HG03342 (cell line): ENCODE measurements at regions not wholly inside any gene's neighbourhood (a gene's known extent, or its start where the extent isn't known, plus 50 kb on each side); places are given as distances from the start of the nearest gene placed in this dataset.
A peak's percentile ranks its signal among the peaks of the same experiment; 100 is the strongest.
"Not testable (repeated sequence)": the region's sequence is repeated elsewhere in the genome, so short reads cannot be mapped to it uniquely, and the experiment has no call there.

ENCODE experiments used
- ATAC-seq: cut with Tn5 transposase; IDR thresholded peaks from one replicate; pipeline ENCODE4 v1.9.1; 2021; ENCODE audit warnings: mild to moderate bottlenecking, moderate library complexity; ENCODE audit not compliant: unreplicated experiment

DNA sequence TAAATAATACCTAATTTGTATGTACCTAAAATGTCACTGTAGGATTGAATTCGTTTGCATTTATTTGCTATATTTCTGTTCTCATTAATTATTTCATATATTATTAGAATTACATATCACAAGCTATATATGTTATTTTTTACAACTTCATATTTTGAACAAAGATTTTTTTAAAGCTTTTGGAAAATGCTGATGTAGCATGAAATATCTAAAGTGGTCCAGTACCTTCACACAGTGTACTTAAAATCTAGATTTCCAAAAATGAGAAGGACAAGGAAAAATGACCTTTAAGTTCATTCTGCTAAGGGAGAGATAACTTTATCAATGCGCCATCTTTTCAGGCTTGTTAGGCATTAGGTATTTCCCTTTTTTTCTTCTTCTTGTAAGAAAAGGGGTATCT lies 71.8 kb downstream of the LARP7 start:
- no peak for ATAC-seq

DNA sequence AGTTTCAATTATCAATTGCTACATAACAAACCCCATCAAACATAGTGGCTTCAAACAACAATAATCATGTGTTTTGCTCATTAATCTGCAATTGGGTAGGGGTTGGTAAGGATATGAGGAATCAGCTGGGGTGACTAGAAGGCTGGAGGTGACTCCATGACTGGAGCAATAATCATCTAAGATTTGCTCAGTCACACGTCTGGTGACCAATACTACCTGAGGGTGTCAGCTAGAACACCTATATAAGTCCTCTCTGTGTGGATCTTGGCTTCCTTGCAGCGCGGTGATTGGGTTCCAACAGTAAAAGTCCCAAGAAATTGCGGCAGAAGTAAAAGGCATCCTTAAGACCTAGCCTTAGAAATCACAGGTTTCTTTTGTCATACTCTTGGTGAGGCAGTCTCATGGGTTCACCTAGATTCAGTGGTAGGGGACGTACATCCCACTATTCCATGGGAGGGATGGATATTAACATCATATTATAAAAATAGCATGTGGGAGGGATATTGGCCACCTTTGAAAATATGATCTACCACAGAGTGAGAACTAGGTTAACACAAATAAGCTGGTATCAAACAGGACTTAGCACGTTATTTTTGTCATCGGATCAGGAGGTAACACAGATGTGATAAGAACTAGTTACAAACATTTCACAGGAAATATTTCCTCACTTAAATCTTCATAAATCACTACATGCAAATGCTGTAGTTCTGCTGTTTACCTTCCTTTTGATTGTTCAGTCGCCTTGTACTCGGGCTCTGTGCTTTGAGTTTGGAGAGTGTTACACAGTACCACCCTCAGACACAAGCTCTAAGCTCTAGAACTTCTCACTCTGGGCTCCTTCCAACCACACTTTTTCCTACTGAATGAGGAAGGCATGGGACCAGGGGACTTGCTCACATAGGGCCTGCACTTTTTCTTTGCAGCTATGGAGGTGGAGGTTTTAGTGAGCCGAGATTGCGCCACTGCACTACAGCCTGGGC lies 78.3 kb downstream of the LARP7 start:
- ATAC-seq = no peak

DNA sequence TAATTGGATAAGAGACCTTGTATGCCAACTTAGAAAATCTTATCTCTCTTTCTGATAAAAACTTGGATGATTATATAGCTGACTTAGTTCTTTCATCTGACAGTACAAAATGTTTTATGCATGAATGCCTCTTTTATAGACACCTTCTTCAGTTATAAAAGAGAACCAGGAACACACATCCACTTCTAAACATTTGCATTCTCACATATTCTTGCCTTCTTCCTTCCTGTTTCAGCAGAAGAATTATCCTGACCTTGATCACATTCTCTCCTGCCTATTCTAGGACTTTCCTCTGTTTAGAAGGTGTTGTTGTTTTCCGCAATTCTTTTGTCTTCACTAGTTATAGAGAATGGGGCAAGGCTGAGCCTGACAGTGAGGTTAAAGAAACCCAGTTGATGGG lies 80.9 kb downstream of the LARP7 start:
- no peak for ATAC-seq

DNA sequence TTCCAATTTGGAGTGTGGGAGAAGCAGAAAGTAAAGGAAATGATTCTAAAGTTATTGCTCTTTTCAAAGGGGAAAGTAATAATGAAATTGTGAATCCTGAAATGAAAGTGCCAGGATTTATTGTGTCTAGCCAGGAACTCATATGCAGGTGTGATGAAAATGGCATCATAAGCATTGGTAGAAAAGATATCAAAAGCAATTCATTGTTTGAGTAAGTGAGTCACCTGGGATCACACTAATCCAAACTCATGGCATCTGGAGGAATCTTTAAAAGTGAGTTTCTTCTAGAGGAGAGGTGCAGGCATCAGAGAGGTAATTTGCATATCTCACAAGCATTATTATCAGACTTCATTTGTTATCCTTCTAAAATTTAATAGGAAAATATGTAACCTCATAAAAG lies 84.7 kb downstream of the LARP7 start:
- no peak for ATAC-seq

DNA sequence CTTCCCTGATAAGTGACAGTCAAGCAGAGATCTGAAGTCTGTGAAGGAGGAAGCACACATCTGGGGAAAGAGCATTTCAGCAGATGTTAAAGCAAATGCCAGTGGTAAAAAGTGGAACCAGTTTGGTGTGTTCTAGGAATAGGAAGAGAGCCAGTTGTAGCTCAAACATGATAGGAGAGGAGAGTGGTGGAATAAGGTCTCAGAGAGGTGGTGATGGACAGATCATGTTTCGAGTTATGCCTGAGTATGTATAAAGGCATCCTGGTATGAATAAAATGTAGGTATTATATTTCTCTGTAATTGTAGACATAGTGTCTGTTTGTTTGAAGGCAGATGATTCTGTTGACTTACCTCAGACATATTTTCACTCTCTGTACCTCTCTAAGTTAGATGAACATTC lies 89.1 kb downstream of the LARP7 start:
- no peak for ATAC-seq

DNA sequence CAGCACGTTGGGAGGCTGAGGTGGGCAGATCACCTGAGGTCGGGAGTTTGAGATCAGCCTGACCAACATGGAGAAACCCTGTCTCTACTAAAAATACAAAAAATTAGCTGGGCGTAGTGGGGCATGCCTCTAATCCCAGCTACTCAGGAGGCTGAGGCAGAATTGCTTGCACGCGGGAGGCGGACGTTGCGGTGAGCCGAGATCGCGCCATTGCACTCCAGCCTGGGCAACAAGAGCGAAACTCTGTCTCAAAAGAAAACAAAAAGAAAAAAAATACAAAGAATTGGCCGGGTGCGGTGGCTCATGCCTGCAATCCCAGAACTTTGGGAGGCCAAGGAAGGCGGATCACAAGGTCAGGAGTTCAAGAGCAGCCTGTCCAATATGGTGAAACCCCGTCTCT lies 90.8 kb downstream of the LARP7 start:
- ATAC-seq = not testable (repeated sequence)

DNA sequence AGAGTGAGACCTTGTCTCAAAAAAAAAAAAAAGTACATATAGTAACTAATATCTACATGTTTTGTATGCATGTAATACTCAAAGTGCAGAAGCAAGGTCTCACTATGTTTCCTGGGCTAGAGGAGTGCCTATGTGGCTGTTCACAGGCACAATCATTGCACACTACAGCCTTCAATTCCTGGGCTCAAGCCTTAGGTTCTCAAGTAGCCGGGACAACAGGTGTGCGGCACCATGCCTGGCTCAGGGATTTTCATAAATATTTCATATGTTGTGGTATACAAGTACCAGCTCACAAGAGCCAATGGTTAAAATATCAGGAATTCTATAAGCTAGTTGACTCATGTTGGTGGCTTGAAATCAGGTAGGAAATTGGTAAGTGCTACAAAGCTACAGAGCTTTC lies 94.8 kb downstream of the LARP7 start:
- no peak for ATAC-seq

DNA sequence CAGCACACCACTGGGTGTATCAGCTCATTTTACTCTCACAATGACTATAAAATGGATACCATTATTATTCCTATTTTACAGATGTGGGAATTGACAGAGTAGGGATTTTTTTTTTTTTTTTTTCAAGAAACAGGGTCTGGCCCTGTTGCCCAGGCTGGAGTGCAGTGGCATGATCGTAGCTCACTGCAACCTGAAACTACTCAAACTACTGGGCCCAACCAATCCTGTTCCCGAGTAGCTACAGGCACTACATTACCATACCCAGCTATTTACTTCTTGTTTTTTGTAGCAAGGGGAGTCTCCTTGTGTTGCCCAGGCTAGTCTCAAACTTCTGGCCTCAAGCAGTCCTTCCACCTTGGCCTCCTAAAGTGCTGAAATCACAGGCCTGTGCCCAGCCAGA lies 95.2 kb downstream of the LARP7 start:
- no peak for ATAC-seq

DNA sequence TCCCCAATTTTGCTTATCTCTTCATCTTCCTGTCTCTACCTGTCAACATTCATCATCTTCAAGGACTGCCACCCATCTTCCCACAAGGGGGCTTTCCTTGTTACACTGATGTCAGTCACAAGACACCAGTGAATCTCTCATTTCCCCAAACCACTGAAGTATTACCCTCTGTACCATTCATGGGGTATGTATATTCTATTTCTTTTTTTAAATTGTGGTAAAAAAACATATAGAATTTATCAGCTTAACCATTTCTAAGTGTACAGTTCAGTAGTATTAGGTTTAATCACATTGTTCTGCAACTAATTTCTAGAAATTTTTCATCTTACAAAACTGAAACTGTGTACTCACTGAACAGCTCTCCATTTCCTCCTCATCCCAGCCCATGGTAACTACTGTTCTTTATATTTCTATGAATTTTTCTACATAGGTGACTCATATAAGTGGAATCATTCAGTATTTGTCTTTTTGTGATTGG lies 98.6 kb downstream of the LARP7 start:
- ATAC-seq = peak; percentile 77

DNA sequence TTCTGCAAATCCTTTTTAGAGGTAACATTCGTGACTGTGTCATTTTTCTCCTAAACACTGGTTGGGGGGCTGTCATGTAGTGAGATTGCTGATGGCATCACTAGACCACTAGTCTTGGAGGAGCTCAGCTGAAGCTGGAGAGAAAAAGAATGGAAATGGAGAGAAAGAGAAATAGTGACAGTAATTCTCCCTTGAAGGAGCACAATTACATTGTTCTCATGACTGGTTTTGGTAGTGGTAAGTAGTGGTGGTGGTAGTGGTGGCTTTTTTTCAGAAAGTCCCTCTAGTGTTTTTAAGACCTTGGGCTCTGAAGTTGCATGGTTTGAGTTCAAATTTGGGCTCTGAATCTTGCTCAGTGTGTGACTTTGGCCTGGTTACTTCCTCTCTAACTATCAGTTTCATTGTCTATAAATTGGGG lies 99.8 kb downstream of the LARP7 start:
- peak; percentile 49 for ATAC-seq

DNA sequence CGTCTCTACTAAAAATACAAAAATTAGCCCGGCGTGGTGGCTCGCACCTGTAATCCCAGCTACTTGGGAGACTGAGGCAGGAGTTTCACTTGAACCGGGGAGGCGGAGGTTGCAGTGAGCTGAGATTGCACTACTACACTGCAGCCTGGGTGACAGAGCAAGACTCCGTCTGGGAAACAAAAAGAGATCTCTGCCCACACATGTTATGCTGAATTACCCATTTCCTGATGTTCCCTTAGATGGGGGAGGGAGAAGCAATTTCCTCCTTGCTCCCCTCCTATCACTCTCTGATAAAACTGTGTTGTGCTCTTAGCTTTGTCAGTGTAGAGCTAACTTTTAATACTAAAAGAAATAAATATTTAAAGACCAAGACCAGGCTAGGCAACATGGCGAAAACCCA lies 102.5 kb downstream of the LARP7 start:
- no peak for ATAC-seq

DNA sequence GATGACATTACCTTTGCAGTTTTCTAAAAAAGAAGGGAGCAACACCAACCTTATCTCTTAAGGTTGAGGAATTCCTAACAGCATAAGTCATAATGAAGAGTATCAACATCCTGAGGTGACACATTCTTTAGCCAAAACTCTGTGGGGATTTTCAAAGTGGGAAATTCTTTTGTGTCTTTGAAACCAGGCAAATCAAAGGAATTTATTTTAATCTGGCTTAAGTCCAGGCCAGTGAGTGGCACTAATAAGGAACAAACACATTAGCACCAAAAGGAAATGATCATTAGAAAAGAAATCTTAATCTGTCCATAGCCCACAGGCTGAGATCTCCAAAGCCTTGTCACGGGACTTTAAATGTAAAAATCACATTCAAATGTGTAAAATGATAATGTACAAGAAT lies 110.1 kb downstream of the LARP7 start:
- no peak for ATAC-seq

DNA sequence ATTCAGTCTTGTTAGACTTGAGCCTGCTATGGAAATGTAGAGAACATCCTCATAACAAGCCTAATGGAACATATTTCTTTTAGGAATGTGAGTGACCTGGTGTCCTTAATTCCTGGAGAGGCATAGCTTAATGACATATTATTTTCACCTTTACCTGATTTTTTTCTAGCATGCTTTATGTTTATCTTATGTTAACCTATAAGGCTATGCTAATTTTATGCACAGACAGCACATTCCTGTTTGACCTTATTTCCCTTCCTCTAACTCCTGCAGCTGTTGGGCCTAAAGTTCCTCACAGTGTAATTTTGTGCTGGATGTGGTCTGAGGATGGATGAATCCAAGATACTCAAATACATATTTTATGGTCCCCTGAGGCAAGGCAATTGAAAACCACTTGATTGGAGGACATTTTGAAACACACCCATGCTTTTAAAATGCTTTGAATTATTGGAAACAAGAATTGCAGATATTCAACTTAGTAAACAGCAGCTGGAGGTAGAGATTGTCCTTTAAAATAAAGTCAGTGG lies 111.5 kb downstream of the LARP7 start:
- ATAC-seq = no peak

DNA sequence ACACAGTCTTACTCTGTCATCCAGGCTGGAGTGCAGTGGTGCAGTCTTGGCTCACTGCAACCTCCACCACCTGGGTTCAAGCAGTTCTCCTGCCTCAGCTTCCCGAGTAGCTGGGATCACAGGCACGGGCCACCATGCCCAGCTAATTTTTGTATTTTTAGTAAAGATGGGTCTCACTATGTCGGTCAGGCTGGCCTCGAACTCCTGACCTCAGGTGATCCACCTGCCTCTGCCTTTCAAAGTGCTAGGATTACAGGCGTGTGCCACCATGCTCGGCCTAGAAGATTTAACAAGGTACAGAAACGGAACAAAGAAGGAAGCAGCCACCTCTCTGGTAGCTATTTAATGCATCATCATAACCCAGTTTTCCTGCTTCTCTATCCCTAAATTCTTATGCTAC lies 113.8 kb downstream of the LARP7 start:
- not testable (repeated sequence) for ATAC-seq

DNA sequence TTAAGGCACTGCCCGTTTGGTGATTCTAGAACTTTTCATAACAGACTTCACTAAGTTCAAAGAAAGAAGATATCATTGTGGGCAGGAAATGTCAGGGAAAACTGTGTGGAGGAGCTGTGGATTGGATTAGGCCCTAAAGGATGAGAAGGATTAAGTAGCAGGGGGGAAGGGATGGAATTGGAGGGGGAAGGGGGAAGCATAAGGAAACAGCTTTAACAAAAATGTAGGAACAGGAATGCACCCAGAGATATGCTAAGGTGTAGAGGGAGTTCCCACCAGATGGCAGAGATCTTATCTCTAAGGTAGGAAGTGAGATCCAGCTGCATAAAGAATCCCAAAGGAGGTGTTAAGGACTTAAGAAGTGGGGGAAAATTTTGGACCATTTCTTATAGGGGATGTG lies 114.5 kb downstream of the LARP7 start:
- ATAC-seq = no peak

DNA sequence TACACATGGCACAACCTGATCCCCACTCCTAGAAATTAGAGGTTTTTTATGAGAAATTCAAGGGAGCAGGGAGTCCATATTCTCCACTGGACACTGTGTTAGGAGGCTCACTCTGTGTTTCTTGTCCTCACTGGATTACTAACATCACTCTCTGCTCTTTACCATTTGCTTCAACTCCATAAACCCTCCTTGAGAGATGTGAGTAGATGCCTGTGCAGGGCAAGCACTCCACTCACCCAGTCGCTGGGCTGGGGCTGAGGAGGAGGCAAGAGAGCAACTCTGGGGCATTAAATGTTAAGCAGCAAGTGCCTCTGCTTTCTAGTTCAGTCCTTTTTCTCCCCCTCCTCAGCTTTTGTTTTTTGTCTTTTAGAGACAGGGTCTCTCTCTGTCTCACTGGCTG lies 115.1 kb downstream of the LARP7 start:
- no peak for ATAC-seq

DNA sequence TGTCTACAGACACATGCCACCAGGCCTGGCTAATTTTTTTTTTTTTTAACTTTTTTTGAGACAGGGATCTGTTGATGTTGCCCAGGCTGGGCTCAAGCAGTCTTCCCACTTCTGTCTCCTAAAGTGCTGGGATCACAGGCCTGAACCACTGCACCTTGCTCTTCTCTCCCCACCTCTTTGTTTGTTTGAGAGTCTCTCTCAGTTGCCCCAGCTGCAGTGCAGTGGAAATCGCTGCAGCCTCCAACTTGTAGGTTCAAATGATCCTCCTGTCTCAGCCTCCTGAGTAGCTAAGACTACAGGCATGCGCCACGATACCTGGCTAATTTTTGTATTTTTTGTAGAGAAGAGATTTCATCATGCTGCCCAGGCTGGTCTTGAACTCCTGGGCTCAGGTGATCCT lies 115.6 kb downstream of the LARP7 start:
- no peak for ATAC-seq

DNA sequence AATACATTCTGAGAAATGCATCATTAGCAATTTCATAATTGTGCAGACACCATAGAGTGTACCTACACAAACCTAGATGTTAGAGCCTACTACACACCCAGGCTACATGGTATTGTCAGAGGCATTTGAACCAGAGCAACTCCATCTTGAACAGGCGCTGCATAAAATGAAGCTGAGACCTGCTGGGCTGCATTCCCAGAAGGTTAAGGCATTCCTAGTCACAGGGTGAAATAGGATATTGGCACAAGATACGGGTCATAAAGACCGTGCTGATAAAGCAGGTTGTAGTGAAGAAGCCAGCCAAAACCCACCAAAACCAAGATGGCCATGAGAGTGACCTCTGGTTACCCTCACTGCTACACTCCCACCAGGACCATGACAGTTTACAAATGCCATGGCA lies 116.4 kb downstream of the LARP7 start:
- ATAC-seq = no peak

DNA sequence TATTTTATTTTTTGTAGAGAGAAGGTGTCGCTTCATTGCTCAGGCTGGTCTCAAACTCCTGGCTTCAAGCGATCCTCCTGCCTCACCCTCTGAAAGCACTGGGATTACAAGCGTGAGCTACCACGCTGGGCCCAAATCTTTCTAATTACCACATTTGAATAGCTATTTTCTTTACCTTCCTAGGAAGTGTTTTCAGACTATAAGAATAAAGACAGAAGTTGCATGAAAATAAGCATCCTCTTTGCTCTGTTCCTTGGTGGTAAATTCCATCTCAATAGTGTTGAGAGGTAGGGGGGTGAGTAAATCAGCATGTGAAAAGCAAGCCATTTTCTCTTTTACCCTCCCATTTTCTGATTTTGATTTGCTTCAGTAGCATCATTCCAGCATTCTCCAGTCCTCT lies 122.4 kb downstream of the LARP7 start:
- ATAC-seq = no peak

DNA sequence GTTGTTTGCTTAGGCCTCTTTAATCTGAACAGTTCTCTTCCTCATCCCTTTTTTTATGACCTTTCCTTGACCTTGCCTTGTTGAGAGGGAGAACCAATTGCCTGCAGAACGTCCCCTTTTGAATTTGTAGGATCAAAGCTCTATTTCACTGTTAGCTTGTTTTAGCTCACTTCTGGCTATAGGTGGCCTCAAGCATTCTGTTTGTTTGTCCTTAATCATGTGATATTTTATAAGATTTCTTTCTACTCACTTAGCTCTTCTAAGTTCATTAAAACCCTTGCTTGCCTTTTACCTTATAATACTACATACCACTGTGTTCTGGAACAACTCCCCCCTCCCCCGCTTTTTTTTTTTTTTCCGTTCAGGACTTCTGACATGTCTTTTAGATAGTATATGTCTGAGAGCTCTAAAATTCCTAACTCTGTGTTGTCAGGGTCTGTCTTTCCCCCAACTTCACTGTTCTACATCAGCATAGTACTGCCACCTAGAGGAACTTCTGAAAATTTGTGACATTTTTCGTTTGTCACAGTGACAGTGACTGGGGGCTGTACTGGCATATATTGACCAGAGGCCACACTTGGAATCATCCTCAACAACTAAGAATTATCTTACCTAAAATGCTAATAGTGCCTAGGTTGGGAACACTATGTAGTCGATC lies 128.5 kb downstream of the LARP7 start:
- ATAC-seq = peak; percentile 72

DNA sequence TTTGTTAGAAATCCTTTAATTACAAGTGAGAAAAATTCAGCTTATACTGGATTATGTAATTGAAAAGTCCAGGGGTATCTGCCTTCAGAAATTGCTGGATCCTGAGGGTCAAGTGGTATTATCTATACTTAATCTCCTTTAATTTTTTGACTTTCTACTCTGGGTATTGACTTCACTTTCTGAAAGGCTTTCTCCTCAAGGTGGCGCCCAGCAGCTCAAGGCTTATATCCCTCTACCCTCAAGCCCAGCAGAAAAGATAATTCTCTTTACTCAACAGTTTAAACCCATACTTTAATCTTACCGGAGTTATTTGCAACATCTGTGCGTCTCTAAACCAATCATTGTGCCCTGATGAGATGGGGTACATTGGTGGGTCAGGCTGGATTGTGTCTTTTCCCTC lies 129.5 kb downstream of the LARP7 start:
- no peak for ATAC-seq

DNA sequence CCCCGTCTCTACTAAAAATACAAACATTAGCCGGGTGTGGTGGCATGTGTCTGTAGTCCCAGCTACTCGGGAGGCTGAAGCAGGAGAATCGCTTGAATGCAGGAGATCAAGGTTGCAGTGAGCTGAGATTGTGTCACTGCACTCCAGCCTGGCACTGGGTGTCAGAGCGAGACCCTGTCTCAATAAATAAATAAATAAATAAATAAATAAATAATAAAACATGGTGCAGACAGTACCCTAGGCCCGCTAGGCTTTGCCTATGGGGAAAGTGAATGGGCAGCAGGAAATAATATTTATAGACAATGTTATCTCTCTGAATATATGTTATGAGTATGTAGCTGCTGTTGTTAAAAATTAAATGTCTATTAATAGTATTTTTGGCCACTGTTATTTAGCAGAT lies 130.4 kb downstream of the LARP7 start:
- ATAC-seq = no peak
